ENCODE measurements at regions not wholly inside any gene's neighbourhood (a gene's known extent, or its start where the extent isn't known, plus 50 kb on each side); places are given as distances from the start of the nearest gene placed in this dataset.

GRCh38 chr5:174606153-174606552 is 118.2 kb upstream of the MSX2 start:
- intact Hi-C loops (cut with DNase I; ENCODE audit: low total_unique reads) = no loop called here
- Histone ChIP-seq H3K36me3 (no peaks in the 10 kb centered on the region), H3K27ac (no peak overlapping the region), H3K4me1 (peaks cover 0 to 17% (median 4%) of the 10 kb centered on the region in 4 donors), H3K4me3 (no peak overlapping the region), H3K27me3 (no peaks in the 10 kb centered on the region), H3K9me3 (no peaks in the 10 kb centered on the region)
- TF ChIP-seq, protein P1, sequence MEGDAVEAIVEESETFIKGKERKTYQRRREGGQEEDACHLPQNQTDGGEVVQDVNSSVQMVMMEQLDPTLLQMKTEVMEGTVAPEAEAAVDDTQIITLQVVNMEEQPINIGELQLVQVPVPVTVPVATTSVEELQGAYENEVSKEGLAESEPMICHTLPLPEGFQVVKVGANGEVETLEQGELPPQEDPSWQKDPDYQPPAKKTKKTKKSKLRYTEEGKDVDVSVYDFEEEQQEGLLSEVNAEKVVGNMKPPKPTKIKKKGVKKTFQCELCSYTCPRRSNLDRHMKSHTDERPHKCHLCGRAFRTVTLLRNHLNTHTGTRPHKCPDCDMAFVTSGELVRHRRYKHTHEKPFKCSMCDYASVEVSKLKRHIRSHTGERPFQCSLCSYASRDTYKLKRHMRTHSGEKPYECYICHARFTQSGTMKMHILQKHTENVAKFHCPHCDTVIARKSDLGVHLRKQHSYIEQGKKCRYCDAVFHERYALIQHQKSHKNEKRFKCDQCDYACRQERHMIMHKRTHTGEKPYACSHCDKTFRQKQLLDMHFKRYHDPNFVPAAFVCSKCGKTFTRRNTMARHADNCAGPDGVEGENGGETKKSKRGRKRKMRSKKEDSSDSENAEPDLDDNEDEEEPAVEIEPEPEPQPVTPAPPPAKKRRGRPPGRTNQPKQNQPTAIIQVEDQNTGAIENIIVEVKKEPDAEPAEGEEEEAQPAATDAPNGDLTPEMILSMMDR (IDR thresholded peaks at IDR 0.05) = no peak
- no peak for DNase-seq

GRCh38 chr5:174606646-174607045 is 117.7 kb upstream of the MSX2 start:
- Histone ChIP-seq H3K27ac (no peak overlapping the region), H3K4me3 (no peak overlapping the region), H3K9me3 (no peaks in the 10 kb centered on the region), H3K36me3 (no peaks in the 10 kb centered on the region), H3K4me1 (peaks cover 0 to 21% (median 4%) of the 10 kb centered on the region in 4 donors), H3K27me3 (peaks cover 0 to 2% of the 10 kb centered on the region in 2 donors)
- intact Hi-C loops (cut with DNase I; ENCODE audit: low total_unique reads) = no loop called here
- no peak for DNase-seq
- TF ChIP-seq, protein P1 (IDR thresholded peaks at IDR 0.05) = no peak

DNA sequence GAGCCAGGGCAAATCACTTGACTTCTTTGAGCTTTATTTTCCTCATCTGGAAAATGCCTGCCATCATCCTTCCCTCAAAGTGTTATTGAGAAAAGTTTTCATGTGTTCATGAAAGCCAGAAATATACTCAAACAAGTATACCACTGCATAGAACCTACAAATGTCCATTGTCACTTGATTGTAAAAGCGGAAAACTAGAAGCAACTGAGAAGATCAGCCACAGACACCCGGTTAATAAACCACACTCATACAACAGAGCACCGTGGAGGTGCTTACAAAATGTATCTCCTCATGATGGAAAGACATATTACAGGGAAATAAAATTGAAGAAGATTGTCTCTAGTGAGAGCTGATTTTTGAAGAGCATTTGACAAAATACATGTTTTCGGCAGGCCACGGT is 117.2 kb upstream of the MSX2 start:
- H3K4me1 ChIP-seq = peaks cover 0 to 21% (median 4%) of the 10 kb centered on the region in 4 donors
- H3K27ac ChIP-seq = no peak overlapping the region
- no peaks in the 10 kb centered on the region for H3K36me3 ChIP-seq
- H3K9me3 ChIP-seq = no peaks in the 10 kb centered on the region
- H3K27me3 ChIP-seq = peaks cover 0 to 2% of the 10 kb centered on the region in 2 donors
- no peak overlapping the region for H3K4me3 ChIP-seq
- no peak for DNase-seq
- intact Hi-C loops (cut with DNase I; ENCODE audit: low total_unique reads) = no loop called here
- TF ChIP-seq, protein P1 (IDR thresholded peaks at IDR 0.05) = no peak

DNA sequence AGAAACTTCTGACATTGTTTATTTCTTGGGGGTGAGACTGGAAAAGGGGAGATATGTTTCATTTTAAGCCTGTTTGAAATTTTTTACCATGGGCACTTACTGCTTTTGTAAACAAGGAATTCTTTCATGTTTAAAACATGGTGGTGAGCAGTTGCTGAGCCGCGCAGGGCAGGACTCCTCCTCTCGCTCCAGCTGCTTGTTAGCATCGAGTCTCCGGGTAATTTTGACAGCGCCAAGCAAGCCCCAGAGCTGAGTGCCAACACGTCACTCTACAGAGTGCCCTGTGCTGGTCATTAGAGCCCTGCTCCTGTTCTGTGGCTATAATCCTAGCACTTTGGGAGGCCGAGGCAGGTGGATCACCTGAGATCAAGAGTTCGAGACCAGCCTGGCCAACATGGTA is 116.5 kb upstream of the MSX2 start:
- H3K4me3 ChIP-seq = no peak overlapping the region
- intact Hi-C loops (cut with DNase I; ENCODE audit: low total_unique reads) = no loop called here
- DNase-seq = no peak
- peaks cover 0 to 21% (median 4%) of the 10 kb centered on the region in 4 donors for H3K4me1 ChIP-seq
- no peaks in the 10 kb centered on the region for H3K9me3 ChIP-seq
- no peaks in the 10 kb centered on the region for H3K36me3 ChIP-seq
- TF ChIP-seq, protein P1 (IDR thresholded peaks at IDR 0.05) = no peak
- H3K27ac ChIP-seq = no peak overlapping the region
- peaks cover 0 to 2% of the 10 kb centered on the region in 2 donors for H3K27me3 ChIP-seq

DNA sequence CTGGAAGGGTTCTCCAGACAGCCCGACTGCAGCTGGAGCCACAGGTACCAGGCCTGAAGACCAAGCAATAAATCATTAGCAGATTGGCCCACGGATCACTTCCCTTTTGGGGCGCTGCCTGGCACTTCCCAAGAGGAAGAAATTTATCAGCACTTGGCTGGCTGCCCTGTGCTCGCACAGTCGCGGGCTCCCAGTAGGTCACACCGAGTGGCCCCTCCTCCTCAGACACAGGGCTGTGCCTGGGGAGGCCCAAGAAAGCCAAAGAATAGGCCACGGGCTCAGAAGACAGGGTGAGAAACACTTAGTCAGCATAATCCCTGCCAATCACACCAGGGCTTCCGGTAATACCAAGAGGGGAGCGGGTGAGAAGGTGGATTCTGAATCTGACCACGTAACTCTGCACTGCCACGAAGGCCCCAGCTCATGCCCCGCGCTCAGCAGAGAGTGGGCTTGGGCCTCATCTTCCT is 115.7 kb upstream of the MSX2 start:
- peaks cover 0 to 2% of the 10 kb centered on the region in 2 donors for H3K27me3 ChIP-seq
- H3K36me3 ChIP-seq = no peaks in the 10 kb centered on the region
- H3K9me3 ChIP-seq = no peaks in the 10 kb centered on the region
- intact Hi-C loops (cut with DNase I; ENCODE audit: low total_unique reads) = no loop called here
- DNase-seq = peak; percentile 48 to 72
- TF ChIP-seq, protein P1 (IDR thresholded peaks at IDR 0.05) = no peak
- no peak overlapping the region for H3K4me3 ChIP-seq
- H3K4me1 ChIP-seq = peaks cover 0 to 21% (median 4%) of the 10 kb centered on the region in 4 donors
- no peak overlapping the region for H3K27ac ChIP-seq

DNA sequence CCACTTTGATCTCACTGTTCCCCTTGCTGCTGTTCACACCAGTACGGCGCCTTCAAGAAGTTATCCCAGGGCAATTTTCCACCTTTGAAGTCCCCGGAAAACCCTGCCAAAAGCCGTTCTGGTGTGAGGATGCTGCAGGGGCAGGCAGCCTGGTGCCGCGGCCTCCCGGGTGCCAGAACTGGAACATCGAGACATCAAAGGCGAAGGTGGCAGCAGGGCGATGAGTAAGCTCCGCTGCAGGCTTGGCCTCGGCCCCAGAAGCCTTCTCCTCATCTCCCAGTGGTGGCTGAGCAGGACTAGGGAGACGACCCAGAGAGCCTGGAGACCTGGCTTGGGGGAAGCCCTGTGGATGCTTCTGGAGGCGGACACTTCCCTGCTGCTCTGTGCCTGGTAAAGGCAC is 115.3 kb upstream of the MSX2 start:
- intact Hi-C loops (cut with DNase I; ENCODE audit: low total_unique reads) = no loop called here
- no peaks in the 10 kb centered on the region for H3K9me3 ChIP-seq
- no peaks in the 10 kb centered on the region for H3K36me3 ChIP-seq
- H3K4me3 ChIP-seq = no peak overlapping the region
- TF ChIP-seq, protein P1 (IDR thresholded peaks at IDR 0.05) = no peak
- DNase-seq = no peak
- H3K4me1 ChIP-seq = peaks cover 0 to 21% (median 4%) of the 10 kb centered on the region in 4 donors
- peaks cover 0 to 2% of the 10 kb centered on the region in 2 donors for H3K27me3 ChIP-seq
- H3K27ac ChIP-seq = no peak overlapping the region
